Posterior cingulate gyrus (tissue), 11 donors: ENCODE measurements at regions not wholly inside any gene's neighbourhood (a gene's known extent, or its start where the extent isn't known, plus 50 kb on each side); places are given as distances from the start of the nearest gene placed in this dataset.
A peak's percentile ranks its signal among the peaks of the same experiment; 100 is the strongest.
"Not testable (repeated sequence)": the region's sequence is repeated elsewhere in the genome, so short reads cannot be mapped to it uniquely, and the experiment has no call there.

ENCODE experiments used
- DNase-seq, 10 donors: peaks; one replicate each; pipeline versions ENCODE4 v3.0.0 to v3.0.0-alpha.2; 2020 to 2021; ENCODE audit warnings: mixed read lengths in 3 of 10
- intact Hi-C: fragments of 100-400 bp; cut with DNase I; formaldehyde crosslinking; loops from one replicate; pipeline ENCODE4 v1.15.1; 2023

DNA sequence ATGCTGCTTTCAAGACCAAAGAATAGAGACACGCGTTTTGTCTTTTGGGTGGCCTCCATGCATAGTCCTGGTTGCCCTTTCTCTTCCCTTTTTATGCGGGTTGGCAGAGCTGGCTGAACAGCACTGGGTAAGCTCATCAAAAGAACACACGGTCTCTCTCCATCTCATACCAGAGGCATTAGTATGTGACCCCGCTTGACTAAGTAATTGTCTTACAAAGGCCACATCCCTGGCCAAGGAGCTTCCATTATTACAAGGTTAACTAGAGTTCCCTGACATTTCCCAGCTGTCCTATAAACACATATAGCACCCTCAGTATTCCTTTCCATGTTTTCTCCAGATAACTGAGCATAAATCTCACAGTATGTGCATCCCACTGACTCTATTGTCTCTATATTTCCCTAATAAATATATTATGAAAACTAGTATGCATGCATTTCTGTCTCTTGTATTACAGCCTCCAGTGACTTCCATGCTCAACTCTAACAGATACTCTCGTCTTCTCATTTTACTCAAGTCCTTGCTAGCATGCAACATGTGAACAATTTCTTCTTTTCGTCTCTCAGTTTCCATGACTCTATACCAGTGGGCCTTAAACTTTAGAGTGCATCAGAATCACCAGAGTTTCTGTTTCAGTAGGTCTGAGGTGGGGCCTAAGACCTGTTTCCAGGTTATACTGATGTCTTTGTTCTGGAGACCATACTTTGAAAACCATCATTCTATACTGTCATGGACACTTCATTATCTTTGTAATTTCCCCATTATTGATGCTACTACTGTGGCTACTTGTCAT, 247.7 kb upstream of the ARSJ start:
- no peak for DNase-seq

DNA sequence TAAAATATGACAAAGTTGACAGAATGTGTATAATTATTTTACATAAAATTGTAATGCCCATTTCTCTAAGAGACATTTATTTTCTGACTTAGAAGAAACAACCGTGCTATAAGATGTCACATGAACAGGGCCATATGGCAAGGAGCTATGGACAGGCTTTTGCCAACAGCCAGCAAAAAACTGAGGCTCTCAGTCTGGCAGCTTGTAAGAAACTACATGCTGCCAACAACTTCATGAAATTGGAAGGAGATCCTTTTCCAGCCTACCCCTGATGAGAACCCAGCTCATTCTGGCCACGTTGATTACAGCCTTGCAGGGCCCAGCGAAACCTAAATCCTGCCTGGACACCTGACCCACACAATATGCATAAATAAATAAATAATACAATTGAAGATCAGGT, 250.3 kb upstream of the ARSJ start:
- DNase-seq, result peak in 2 of 10 donors; percentile 50 to 64
- intact Hi-C loops, result no loop called here

More for the DNA sequence above, 247.7 kb upstream of the ARSJ start:
- intact Hi-C loops, result no loop called here

DNA sequence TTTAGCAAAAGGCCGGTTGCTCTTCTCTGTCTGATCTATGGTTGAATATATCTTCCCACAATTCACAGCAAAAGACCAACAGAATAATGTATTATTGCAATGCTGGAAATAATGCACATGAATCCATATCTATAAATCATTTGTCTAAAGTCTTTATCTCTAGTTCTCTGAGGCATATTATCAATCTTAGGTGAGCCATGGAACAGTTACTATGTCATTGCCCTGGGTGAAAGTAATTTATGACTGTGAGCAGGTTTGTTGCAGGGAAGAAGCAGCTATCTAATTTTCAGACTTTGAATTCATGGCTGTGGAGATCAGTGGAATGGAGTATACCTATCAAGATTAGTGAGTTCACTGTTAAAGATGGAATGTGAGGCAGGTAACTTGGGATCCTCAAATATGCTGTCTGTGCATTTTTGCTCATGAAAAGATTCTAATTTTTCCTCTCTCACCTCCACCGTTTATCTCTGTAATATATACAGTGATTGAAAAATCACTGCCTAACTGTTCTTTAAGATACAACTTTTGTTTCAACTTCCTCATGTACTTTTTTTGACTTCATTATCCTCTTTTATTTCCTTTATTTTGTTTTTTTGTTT, 256.8 kb upstream of the ARSJ start:
- no peak for DNase-seq
- intact Hi-C loops, result no loop called here

DNA sequence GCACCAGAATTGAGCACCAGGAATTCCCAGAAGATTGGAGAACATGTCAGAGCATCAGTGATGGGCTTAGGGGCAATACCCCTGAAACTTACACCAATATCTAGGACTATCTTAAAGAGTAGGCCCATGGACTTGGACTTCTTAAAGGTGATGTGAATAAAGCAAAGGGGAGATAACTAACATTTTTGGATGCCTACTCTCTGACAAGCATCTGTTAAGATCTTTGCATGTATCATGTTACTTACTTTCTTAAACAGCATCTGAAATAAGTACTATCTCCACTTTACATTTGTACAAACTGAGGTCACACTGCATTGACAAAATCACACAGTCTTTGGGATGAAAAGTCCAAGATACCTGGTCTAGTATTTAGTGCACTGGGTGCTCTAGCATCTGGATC, 258.6 kb upstream of the ARSJ start:
- intact Hi-C loops, result no loop called here
- no peak for DNase-seq

DNA sequence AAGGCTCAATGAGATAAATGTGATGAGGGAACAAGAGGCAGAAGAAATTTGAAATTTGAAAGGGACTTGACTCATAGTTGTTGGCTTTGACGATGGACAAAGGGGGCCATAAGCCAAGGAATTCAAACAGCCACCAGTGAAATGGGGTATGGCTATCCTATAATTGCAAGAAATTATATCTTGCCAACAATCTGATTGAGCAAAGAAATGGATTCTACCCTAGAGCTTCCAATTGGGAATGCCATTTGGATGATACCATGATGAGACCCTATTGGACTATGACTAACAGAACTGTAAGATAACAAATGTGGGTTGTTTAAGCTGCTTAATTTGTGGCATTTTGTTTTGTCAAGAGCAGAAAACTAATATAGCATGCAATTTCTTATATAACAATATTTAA, 270.1 kb upstream of the ARSJ start:
- no peak for DNase-seq
- intact Hi-C loops, result no loop called here

DNA sequence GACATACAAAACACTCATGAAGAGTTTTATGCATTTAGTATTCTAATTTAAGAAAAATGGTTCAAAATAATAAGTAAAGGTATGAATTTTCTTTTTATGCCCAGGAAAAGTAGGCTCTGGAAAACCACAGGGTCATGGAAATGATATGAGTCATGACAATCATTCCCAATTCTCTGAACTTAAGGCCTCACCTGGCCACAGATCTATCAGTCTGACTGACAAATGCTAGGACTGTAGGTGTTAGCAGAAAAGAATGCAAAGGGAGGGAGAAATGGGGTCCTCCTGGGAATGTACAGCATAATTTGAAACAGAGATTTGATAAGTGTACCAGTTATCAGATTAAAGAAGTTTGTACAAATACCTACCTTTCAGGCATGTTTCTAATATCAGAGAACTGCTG, 270.5 kb upstream of the ARSJ start:
- no peak for DNase-seq
- intact Hi-C loops, result no loop called here

DNA sequence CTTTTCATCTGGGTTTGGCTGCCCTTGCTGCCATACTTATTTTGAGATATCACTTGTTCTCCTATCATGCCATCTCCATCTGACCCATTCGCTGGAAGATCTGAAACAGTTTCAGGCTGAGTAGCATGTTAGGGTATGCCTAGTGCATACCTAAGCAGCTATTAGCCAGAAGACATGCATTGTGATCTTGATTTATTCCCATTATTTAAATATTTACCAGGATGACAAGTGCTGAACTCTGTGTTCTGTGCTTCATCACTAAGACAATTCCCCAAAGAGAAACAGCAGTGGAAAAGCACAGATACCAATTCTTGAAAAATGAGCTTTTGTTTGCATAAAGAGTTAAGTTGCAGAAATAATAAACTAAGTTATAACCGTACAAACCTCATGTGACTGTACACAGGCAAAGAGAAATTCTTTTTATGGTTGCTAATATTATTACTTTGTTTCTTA, 271.0 kb upstream of the ARSJ start:
- DNase-seq, result no peak
- intact Hi-C loops, result no loop called here

DNA sequence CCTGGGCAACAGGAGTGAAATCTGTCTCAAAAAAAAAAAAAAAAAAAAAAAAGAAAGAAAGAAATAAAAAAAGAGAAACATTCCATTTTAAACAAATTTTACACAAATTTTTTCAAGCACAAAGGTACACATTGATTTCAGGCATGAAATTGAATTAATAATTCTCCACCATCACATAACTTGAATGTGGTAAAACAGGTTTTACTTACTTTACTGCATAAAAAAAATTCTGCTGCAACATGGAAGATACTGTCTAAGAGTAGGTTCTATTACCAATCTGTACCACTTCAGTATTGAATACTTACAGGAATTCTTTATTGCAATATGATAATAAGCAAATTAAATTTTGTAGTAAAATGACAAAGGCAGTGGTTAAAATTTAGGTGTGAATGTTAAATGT, 271.6 kb upstream of the ARSJ start:
- DNase-seq, result no peak
- intact Hi-C loops, result no loop called here

DNA sequence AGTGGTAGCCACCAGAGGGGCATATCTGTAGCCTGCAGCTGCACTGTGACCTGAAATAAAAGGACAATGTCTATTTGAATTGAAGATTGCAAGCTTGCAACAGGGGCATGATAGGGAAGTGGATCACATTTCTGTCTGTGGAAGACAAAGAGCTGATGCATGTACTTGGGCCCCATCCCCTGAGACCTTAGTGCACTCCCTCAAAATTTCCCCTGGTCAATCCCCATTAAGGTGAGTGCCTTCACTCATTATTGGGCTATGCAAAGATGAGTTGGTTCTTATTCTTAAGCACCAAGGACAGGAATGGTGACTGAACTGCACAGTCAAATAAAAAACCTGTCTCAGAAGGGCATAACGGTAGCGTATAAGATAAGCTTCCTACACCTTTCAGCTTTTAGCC, 273.1 kb upstream of the ARSJ start:
- no peak for DNase-seq
- intact Hi-C loops, result no loop called here

DNA sequence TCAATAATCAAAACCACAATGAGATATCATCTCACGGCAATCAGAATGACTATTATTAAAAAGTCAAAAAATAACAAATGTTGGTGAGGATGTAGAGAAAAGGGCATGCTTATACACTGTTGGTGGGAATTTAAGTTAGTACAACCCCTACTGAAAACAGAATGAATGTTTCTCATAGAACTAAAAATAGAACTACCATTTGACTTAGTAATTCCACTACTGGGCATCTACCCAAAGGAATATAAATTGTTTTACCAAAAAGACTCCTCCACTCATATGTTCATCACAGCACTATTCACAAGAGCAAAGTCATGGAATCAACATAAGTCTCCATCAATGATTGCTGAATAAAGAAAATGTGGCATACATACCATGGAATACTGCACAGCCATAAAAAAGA, 278.1 kb upstream of the ARSJ start:
- intact Hi-C loops, result no loop called here
- no peak for DNase-seq

DNA sequence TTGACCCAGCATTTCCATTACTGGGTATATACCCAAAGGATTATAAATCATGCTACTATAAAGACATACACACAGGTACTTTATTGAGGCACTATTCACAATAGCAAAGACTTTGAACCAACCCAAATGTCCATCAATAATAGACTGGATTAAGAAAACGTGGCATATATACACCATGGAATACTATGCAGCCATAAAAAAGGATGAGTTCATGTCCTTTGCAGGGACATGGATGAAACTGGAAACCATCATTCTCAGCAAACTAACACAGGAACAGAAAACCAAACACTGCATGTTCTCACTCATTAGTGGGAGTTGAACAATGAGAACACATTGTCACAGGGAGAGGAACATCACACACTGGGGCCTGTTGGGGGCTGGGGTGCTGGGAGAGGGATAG, 283.0 kb upstream of the ARSJ start:
- intact Hi-C loops, DNase-seq: not testable (repeated sequence)

DNA sequence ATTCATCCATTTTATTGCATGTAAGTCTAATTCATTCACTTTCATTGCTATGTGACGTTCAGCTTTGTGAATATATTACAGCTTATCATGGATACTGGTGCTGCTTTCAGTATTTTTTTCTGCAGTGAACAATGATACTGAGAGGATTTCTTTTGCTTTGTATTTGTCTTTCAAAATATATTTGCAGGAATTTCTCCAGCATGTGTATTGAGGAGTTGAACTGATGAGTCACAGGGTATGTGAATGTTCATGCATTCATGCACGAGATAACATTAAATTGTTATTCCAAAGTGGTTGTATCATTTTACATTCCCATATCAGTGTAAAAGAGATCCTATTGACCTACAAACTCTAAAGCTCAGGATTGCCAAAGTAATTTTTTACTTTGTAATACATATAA, 283.8 kb upstream of the ARSJ start:
- intact Hi-C loops, result no loop called here

DNA sequence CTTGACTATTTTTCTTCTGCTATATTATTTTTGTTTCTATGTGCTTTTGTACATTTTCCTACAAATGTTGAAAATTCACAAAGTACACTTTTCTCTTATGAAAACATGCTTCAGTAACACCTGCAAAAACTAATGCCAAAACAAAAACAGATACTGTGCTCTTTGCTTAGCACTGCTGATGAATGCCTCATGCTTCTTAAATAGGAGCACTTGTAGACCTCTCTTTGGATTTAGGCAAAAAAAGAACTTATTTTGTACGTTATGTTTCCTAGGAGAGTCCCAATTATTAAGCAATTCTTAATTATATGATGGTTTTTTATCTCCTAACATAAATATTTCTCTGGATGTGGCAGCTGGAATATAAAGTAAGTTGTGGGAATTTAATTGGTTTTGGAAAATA, 285.0 kb upstream of the ARSJ start:
- no peak for DNase-seq
- intact Hi-C loops, result no loop called here

More for the DNA sequence above, 283.8 kb upstream of the ARSJ start:
- no peak for DNase-seq

DNA sequence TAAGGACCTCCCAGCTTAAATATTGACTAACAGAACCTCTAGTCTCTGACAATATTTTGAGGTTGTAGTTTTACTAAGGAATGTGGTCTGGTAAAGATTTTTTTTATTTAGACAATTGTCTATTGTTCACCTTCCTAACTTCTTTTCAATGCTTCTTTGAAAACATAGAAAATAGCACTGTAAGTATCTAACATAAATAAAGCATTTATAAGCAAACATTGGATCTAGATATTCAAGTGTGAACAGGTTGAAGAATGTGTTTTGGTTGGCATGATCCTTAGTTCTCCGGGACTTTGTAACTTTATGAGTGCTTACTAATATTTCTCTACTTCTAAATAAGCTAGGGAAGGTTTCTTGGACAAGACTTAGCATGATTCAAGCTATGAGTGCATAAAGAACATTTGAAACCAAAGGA, 285.4 kb upstream of the ARSJ start:
- DNase-seq, result no peak
- intact Hi-C loops, result no loop called here

DNA sequence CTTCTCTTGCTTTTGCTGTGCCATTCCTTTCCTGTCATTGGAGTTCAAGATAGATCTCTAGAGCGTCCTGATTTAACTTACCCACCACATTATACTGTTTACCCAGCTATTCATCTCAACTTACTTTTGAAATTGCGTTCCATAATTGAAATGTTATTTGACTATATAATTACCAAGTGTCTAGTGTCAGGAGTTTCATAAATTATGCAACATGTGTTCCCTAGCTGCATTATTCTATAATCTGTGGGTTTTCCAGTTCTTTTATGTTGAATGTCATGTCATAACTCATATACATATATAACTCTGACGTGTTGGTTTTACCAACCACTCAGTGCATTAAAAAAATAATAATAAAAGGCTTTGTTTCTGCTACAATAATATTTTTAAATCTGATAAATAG, 285.9 kb upstream of the ARSJ start:
- intact Hi-C loops, result no loop called here
- DNase-seq, result no peak

DNA sequence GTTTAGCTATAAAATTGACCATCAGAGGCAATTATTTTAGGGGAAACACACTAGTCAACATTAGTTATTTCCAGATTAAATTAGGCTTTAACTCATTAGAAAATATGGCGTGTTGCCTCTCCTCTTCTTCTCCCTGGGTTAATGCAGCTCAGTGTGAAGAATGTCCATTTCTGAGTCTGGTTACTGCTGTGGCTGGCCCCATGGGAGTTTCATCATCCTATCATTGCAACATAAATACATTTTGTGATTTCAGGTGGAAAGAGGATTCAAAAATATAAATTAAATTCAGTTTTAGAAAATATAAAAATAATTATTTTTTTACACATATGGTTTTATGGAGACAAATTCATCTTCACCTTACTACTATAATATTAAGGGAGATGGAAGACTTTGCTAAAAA, 288.5 kb upstream of the ARSJ start:
- no peak for DNase-seq
- intact Hi-C loops, result no loop called here

DNA sequence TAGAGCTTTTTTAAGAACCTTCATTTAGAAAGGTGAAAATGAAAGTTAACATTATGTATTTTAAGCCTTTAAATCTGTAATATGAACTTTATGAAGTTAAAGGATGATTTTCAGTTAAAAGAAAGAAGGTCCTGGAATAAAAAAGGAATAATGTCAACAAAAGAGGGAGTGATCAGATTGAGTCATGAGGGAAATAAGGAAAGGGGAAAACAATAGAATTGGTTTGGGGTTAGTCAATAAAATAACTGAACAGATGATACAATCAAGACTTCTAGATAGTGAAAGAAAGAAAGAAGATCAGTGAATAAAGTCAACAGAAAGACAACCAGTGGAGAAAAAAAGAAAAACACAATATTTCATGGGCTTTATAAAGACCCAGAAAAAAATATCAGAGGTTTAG, 291.6 kb upstream of the ARSJ start:
- intact Hi-C loops, result no loop called here
- DNase-seq, result no peak

DNA sequence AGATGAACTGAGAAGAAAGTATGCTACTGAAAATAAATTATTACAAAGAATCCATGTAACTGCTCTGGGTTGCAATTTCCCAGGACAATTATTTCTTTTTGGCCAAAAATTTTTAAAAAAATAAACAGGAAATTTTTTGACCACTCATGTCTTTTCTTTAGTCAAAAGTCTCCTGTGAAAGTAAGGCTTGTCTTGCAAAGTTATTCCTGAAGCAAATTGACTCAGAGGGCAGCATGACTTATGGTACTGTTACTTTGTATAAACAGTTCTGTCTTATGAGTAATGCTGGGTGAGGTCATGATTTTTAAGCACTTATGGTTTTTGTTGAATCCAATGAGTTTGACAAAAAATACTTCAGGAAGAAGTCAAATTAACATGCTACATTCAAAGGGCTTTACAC, 292.8 kb upstream of the ARSJ start:
- no peak for DNase-seq
- intact Hi-C loops, result no loop called here

DNA sequence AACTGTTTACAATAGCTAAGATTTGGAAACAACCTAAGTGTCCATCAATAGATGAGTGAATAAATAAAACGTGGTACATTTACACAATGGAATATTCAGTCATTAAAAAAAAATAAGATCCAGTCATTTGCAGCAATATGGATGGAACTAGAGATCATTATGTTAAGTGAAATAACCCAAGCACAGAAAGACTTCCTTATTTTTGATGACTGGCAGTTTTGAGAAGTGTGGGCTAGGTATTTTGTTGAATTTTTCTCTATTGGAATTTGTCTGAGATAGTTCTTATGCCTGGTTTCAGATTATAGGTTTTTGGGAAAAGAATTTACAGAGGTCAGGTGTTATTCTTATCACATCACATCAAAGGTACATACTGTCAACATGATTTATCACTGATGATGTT, 293.8 kb upstream of the ARSJ start:
- intact Hi-C loops, result no loop called here
- DNase-seq, result no peak

DNA sequence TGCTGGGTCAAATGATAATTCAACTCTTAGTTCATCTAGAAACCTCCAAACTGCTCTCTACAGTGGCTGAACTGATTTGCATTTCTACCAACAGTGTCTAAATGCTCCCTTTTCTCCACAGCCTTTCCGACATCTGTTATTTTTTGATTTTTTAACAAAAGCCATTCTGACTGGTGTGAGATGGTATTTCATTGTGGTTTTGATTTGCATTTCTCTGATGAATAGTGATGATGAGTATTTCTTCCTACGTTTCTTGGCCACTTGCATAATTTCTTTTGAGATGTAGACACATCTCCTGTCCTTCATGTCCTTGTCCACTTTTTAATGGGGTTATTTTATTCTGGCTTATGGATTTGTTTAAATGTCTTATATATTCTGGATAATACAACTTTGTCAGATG, 298.2 kb upstream of the ARSJ start:
- intact Hi-C loops, result no loop called here
- no peak for DNase-seq

DNA sequence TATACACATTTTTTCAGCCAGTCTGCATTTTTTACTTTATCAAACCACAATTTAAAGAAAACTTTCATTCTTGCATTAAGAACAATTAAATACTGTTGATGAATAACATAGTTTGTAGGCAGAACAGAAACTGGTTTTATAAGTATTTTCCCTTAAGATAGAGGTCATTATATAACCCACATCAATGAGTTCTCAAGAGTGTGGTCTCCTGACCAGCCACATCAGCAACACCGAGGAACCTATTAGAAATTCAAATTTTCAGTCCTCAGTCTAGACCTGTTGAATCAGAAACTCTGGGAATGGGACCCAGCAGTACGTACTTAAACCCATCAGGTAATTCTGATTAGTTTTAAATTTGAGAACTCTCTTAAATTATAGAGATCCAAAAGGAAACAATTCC, 299.6 kb upstream of the ARSJ start:
- DNase-seq, result no peak
- intact Hi-C loops, result no loop called here

DNA sequence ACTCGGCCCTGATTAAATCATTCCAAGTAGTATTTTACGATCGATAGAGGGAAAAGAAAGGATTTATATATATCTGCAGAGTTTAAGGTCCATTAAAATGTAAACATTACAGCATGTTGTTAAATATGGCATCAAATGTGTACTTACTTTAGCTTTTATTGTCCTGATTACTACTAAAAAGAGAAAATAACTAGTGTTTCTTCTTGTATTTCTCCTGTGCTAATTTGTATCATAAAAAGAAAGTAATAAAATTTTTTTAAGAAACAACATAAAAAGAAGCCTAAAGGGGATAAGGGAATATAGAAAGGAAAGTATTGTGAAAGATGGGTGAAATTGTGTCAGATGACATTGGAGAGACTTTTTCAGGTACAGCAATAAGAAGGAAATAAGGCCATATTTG, 300.3 kb upstream of the ARSJ start:
- DNase-seq, result no peak
- intact Hi-C loops, result no loop called here

DNA sequence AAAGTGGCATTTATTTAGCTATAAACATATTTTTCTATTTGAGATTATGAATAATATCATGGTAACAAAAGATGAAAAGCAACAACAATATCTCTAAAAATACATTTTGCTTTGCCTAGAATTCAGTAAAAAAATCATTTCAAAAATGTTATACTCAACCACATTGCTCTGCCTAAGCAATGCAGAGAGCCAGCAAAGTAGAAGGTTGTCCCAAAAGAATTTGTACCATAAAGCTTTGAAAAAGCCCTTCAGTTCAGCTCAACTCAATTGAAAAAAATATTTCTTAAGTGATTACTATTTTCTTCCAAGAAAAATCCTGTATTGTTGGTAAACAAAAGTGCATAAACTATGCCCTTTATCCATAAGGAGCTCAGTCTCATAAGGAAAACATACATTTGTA, 301.2 kb upstream of the ARSJ start:
- no peak for DNase-seq
- intact Hi-C loops, result no loop called here
